HG03045 (cell line): ENCODE measurements at regions not wholly inside any gene's neighbourhood (a gene's known extent, or its start where the extent isn't known, plus 50 kb on each side); places are given as distances from the start of the nearest gene placed in this dataset.
"Not testable (repeated sequence)": the region's sequence is repeated elsewhere in the genome, so short reads cannot be mapped to it uniquely, and the experiment has no call there.

ENCODE experiments used
- ATAC-seq: cut with Tn5 transposase; IDR thresholded peaks from one replicate; pipeline ENCODE4 v1.9.1; 2021; ENCODE audit warnings: mild to moderate bottlenecking, moderate library complexity; ENCODE audit not compliant: unreplicated experiment

- ATAC-seq: no peak
Observed at GRCh38 chr14:82759656-82760055, 1226.0 kb upstream of the SEL1L start.

GRCh38 chr14:82766123-82766522 is 1232.5 kb upstream of the SEL1L start:
- ATAC-seq: no peak

- no peak for ATAC-seq
Observed at GRCh38 chr14:82766996-82767395, 1233.3 kb upstream of the SEL1L start.

GRCh38 chr14:82776958-82777357 is 1243.3 kb upstream of the SEL1L start:
- ATAC-seq: no peak

- ATAC-seq: no peak
Observed at GRCh38 chr14:82778008-82778590, 1244.4 kb upstream of the SEL1L start.

GRCh38 chr14:82778601-82779000 is 1244.9 kb upstream of the SEL1L start:
- ATAC-seq: no peak

- no peak for ATAC-seq
Observed at GRCh38 chr14:82779301-82779700, 1245.6 kb upstream of the SEL1L start.

GRCh38 chr14:82785756-82786482 is 1252.3 kb upstream of the SEL1L start:
- no peak for ATAC-seq

GRCh38 chr14:82786483-82786880 is 1252.8 kb upstream of the SEL1L start:
- ATAC-seq: no peak

GRCh38 chr14:82796086-82796485 is 1262.4 kb upstream of the SEL1L start:
- ATAC-seq: no peak

GRCh38 chr14:82798276-82798675 is 1264.6 kb upstream of the SEL1L start:
- ATAC-seq: no peak

- no peak for ATAC-seq
Observed at GRCh38 chr14:82805892-82806825, 1272.5 kb upstream of the SEL1L start.

- ATAC-seq: no peak
Observed at GRCh38 chr14:82811246-82811645, 1277.6 kb upstream of the SEL1L start.

- ATAC-seq: not testable (repeated sequence)
Observed at GRCh38 chr14:82814339-82814738, 1280.7 kb upstream of the SEL1L start.

GRCh38 chr14:82830596-82830995 is 1296.9 kb upstream of the SEL1L start:
- ATAC-seq: no peak

GRCh38 chr14:82836256-82836950 is 1302.8 kb upstream of the SEL1L start:
- ATAC-seq: no peak

GRCh38 chr14:82837611-82838140 is 1304.0 kb upstream of the SEL1L start:
- no peak for ATAC-seq

GRCh38 chr14:82850576-82850975 is 1316.9 kb upstream of the SEL1L start:
- ATAC-seq: no peak

GRCh38 chr14:82854131-82854530 is 1320.5 kb upstream of the SEL1L start:
- no peak for ATAC-seq

GRCh38 chr14:82854901-82855300 is 1321.2 kb upstream of the SEL1L start:
- ATAC-seq: no peak

GRCh38 chr14:82855912-82856391 is 1322.3 kb upstream of the SEL1L start:
- ATAC-seq: no peak
